ENCODE measurements at regions not wholly inside any gene's neighbourhood (a gene's known extent, or its start where the extent isn't known, plus 50 kb on each side); places are given as distances from the start of the nearest gene placed in this dataset.

DNA sequence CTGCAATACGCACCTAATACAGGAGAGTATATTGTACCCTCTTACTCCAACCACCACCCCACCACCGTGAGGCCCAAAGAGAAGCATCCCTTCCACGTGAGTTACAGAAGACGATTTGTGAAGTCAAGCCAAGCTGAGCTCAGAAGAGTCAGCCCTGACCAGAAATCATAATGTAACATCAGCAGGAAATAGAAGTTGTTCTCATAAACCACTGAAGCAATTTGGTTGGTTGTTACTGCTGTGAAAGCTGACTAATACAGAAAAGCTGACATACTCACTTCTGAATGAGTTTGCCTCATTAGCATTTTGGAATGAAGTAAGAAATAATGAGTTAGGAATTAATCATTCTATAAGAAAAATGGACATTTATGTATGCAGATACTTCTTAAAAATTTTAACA is 749.4 kb upstream of the SLC10A2 start:
- TF ChIP-seq CTCF (IDR thresholded peaks at IDR 0.05): no peak
- no peak for TF ChIP-seq POLR2A (IDR thresholded peaks at IDR 0.05; ENCODE audit: low read depth)
- no peak for TF ChIP-seq EP300 (IDR thresholded peaks at IDR 0.05)
- TF ChIP-seq POLR2AphosphoS5 (IDR thresholded peaks at IDR 0.05): no peak

Measured in esophagus muscularis mucosa (tissue), 4 donors.